ENCODE measurements at regions not wholly inside any gene's neighbourhood (a gene's known extent, or its start where the extent isn't known, plus 50 kb on each side); places are given as distances from the start of the nearest gene placed in this dataset.

DNA sequence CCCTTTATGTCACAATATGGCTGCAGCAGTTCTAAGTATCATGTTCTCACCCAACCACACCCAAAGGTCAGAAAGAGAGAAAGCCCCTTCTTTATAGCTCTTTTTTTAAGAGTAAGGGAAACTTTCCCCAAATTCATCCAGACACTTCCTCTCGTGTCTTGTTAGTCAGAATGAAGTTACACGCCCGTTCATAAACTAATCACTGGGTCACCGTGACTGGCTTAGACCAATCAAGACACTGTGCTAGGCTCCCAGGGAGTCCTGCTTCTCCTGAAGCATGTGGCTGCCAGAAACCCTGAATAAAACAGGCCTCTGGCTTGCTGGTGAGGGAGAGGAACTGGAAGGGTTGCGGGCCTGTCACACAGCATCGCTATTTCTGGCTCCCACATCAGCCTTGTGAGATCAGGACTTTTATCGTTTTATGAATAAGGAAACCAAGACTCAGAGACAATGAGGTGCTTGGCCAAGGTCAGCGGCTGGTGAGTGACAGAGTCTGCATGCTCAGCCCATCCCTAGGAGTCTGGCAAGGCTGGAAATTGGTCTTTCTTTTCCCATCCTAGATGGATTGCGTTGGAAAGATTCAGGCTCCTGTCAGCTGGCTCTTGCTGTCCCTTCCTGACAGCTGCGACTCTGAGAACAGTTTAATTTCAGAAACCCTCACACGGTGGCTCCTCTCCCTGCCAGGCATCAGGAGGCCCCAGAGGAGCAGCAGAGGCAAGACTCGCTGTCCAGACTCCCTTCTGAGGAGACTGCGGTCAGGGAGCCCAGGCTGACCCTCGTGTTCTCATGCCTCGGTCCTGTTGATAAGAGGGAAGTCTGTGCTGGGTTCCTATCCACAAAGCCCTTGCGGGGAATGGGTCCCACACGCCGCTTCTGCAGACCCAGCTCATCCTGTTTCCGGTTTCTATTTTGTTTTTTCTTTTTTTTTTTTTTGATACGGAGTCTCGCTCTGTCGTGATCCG is 104.5 kb upstream of the TAF1B start:
- DNase-seq: peak; percentile 86 to 92

DNA sequence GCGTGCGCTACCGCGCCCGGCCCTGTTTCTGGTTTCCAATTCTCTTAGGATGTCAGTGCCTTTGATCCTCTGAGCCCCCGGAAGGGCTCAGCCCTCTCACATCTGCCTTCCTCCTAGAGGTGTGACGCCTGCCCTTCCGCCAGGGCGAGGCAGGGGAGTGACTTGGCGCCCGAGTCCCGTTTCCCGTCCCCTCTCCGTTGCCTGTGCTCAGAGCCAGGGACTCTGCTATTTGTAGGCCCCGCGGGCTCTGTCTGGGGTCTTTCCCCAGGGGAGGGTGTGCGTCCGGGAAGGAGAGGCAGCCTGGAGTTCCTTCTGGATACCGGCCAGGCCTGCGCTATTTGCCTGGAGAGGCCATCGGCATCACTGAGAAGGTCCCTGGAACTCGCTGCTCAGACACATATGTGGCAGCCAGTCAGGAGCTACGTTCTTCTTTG is 103.7 kb upstream of the TAF1B start:
- DNase-seq: peak in 1 of 2 donors; percentile 10

DNA sequence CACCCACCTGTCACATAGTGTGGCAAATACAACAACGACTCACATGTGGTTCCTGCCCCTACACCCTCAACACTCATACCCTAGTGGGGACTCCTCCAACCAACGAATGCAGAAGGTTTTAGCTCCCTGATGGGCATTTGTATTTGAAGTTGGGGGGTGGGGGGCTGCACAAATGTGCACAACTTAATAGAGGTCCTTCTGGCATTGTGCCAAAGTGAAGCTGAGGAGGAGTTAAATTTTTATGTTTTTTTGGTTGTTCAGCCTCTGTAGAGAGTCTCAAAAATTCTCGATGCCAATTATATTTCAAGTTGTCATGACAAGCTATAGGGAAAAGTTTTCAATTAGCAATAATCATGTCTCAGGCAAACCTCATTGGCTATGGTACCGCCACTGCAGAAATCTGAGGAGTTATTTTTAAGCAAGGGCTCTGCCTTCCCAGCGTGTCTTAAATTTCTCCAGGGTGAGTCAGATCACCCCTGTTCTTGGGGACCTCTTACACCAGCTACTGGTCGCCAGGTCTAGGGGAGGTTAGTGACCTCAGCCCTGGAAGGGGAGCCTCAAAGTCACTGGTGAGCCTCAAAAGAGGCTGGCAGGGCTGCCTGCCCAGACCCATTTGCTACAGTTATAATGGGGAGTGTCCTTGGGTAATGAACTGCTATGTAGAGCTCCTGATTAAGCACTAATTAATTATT is 102.7 kb upstream of the TAF1B start:
- DNase-seq: no peak

DNA sequence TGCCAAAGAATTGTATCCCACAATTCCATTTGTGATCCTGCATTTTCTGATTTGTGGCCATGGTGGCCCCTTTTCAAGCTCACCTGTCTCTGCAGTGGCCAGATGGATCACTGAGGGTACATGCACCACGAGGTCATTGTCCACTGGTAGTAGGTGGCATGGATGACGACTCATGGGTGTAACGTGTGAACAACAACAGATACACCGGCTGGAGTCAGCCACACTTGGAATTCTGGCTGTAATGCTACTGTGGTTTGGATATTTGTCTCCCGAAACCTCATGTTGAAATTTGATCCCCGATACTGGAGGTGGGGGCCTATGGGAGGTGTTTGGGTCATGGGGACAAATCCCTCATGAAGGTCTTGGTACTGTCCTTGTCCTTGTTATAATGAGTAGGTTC is 102.2 kb upstream of the TAF1B start:
- DNase-seq: no peak

DNA sequence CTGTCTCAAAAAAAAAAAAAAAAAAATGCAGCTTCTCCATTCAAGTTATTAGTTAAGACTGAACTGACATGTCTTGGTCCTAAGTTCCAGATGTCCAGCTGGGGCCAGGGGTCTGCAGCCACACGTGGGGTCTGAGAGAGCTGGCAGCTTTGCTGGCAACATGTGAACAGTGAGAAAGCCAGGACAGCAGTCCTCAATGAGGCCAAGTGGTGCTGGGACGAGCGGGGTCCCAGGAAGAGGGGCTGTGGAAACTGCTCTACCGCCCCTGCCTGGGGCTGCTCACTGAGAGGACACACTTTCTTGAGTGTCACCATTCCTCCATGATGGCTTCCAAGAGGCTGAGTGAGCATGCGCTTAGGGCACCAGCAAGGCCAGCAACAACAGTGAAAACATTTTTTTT is 100.7 kb upstream of the TAF1B start:
- no peak for DNase-seq

DNA sequence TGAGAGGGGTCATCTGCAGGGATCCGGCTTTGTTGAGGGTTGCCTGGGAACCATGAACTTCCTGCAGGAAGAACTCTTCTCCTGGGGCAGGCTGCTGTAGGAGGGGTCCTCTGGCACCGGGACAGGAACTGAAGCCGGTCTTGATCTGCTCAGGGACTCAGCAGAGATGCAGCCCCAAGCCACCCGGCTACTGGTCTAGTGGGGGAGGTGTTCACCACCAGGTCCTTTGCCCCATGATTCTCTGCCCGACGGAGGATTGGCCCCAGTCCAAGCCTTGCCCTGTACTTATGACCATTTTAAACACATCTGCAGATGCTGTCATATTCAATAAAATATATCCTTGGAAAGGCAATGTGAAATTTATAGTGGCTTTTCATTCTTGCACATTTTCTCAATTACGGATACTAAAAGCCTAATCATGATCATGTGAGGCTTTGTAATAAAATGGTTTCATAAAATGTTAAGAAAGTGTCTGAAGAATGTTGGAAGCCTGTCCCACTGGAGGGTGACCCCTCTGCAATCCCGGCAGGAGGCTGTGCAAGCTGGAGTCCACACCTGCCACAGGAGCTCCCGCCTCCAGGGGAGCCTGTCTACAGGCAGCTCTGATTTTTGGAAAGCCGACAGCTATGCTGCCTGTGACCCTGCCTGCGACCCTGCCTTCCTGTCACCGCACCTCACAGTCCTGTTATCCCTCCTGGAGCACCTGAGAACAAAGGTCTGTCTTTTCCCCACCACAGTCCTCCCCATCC is 98.8 kb upstream of the TAF1B start:
- no peak for DNase-seq

DNA sequence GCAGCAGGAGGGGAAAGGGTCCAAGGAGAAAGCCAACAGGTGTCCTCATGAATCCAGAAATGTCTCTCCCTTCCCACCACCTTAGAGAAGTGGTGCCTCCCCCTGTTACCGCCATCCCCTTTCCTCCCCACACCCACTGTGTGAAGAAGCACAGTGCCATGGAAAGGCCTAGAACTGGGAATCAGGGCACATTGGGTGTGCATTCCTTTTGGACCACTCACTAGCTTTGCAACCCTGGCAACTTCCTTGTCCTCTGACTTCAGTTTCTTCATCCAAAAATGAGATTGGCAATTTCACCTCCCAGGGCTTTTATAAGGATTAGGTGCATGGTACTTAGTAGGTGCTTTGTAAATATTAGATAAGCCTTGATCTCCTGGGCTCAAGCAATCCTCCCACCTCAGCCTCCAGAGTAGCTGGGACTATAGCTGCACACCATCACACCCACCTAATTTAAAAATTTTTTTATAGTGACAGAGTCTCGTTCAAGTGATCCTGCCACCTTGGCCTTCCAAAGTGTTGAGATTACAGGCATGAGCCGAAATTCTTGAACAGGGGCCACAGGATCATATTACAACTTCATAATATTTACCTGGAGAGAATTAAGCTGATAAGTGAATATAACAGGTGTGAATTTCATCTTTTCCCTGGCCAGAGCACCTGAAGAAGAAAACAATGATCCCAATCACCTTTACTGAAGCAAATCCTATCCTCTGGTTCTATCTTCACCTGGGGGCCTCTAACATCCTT is 97.9 kb upstream of the TAF1B start:
- DNase-seq: no peak

DNA sequence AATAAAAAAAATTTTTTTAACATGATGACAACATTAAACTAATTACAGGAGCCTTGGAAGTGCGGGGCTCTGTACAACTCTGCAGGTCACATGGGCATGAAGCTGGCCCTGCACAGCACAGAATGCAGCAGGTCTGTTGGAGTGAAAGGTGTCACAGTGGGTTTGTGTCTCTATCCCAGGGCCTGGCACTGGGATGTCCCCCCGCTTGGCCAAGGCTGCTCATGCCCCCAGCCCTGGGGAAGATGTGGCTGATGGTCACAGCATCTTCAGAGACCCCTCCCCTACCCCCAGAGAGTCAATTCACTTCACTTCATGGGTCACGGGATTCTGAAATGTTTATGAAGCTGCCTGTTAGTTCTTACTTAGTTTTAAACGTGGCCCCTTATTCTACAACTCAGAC is 95.9 kb upstream of the TAF1B start:
- no peak for DNase-seq

DNA sequence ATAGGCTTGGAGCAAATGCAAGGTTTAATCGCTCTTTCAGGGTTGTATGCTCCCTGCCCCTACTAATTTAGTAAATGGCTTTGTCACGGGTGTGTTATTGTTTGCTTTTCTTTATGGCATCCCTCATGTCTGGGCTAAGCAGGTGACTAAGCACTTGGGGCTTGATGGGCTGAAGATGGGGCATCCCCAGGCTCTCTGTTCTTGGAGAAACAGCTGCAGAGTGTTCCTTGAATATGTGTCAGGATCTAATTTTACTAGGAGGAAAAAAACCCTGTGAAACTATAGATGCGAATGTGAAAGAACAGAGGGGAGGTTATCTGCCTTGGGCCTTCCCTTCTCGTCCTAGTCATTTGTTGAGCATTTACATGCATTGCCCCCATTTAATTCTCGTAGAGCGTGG is 94.7 kb upstream of the TAF1B start:
- DNase-seq: no peak

DNA sequence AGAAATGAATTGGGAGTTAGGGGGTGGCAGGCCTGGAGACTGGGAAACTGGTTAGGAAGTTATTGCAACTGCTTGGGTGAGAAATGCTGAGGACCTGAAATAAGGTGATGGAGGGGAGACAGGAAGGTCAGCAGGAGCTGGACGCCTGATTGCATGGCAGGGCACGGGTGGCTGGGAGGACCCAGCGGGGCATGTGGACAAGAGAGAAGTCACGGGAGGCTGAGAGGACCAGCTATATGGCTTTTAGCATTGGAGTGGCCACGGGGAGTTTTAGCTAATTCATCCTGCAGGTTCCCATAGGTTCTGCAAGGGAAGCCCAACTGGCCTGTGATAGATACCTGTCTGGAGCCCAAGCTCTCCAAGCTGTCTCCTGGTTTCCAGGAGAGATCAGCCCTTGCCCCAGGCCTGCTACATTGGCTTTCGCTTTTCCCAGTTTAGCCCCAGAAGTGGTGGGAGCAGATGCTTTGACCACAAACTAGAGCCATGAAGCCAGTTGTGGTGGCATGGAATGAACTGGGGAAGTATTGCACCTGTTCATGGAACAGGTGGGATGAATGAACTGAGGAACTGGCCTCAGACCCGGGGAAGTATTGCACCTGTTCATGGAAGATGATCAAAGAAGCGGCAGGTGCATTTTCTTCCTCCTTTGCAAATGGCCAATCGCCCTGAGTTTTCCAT is 93.6 kb upstream of the TAF1B start:
- no peak for DNase-seq

DNA sequence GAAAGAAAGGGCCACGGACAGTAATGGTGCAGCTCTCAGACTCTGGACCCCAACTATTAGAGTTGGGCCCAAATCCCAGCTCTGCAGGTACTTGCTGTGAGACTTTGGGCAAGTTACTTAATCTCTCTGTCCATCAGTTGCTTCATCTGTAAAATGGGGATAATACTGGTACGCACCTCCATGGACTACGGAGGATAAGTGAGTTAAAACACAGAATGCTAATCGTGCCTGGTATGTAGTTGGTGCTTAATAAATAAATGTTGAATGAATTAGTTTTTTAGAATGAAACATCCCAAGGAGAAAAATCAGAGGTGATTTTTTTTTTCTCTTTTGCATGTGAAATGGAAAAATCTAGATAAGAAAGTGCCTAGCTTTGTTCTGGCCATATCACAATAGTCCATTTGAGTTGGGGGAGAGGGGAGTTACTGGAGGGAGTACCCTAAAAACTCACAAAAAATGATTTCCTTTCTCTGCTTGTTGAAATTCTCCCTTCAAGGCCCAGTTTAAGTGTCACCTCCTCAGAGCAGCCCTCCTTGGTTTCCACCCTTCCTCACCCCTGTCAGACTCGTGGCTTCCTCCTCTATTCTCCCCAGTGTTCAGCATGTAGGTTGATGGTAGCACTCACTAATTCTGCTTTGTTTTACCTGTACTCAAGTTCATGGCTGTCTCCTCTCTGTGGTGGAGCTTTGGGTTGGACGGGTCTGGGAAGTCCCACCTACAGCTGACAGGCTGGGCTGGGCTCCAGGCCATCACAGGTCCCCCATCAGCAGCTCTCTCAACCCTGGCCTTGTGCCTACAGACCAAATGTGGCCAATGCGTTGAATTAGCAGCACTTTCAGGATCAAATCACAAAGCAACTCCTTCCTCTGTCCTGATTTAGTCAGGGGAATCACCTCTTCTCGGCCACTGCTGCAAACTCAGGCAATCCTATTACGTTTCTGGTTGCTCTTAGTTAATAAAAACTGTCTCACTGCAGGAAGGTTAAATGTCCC is 92.8 kb upstream of the TAF1B start:
- DNase-seq: no peak

DNA sequence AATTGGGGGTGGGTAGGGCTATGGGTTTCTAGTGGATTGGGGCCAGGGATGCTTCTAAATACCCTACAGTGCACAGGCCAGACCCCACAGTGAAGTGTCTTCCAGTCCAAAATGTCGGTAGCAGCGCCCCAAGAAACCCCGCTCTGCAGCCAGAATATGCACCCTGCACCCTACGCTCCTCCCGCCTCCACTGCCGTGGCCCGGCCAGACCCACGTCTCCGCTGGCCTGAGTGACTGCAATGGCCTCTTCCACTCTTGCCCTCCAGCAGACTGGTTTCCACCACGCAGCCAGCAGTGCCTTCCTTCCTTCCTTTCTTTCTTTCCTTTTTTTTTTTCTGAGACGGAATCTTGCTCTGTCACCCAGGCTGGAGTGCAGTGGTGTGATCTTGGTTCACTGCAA is 91.4 kb upstream of the TAF1B start:
- DNase-seq: no peak

DNA sequence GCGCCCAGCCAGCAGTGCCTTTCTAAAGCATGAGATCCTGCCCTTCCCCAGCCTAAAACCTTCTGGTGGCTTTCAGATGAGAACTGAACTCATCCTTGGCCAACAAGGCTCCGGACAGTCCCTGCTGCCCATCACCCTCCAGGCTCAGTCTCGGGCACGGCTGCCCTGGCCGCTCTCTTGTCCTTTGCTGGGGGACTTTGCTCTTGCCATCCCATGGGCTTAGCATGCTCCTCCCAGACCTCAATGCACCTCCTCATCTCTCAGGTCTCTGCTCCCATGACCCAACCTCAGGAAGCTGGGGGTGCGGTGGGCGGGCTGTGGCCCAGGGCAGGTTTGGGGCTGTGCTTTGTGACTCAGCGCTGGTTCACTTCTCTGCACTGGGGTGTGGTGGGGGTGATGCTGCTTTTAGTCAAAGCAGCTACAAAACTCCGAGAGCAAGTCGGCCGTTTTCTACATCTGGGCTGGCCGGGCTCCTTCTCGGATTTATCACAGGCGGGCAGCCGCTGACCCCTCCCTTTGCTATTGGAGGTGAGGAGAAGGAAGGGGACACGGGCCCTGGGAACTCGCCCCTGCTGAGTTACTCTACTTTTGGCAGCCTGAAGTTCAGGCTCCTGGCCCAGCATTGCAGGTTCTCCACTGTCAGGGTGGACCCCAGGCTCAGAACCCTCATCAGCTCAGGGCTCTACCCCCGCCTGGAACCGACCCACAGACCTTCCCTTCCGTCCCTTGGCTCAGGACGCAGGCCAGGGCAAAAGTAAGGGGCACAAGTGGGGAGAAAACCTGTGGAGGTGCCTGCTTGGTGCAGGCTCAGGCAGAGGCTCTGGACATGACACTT is 90.6 kb upstream of the TAF1B start:
- DNase-seq: peak; percentile 89 to 94

DNA sequence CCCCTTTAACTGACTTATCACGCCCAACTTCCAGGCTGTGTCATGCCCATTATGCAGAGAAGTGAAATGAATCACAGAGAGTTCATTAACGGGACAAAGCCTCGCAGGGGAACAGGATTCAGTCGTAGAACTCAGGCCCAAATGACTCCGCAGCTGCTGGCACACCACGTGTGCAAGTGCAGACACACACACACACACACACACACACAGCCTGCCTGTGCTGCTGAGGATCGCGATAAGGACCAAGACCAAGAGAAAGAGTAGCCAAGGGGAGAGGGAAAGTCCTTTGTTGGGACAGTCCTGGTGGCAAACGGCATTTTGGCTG is 90.0 kb upstream of the TAF1B start:
- peak; percentile 90 to 95 for DNase-seq

DNA sequence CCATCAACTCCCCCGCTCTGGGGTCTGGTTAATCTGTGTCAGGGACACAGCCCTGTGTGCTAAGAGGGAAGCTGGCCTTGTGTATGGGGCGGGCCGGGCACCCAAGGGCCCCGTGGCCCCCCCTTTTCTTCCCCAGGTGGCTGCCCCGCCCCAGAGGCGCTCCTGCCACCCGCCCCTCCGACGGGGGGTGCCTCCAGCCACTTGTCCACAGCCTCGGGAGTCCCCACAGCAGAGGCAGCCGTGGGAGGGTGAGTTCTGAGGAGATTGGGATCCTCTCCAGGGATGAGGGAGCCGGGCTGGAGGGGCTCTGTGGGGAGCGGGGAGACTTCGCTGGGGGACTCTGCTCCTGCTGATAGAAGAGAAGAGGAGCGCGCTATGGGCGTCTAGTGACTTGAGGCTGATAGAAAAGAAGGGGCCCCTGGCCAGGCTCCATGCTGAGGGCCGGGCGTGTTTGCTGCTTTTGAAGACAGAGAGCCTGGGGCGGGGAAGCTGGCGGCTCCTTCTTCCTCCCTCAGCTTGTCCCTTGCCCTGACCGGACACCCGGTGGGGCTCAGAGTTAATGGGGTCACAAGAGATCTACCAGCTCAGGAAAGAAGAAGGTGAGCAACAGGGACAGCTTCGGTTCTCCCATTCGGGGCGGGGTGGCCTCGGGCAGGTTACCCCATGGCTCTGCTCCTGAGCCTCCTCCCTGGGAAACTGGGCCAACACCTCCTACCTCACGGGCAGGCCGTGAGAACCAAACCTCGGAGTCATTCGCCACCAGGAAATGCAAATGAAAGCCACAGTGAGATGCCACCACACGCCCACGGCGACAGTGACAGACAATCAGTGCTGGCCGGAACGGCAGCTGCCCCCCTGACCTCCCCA is 89.4 kb upstream of the TAF1B start:
- DNase-seq: peak; percentile 28 to 47

DNA sequence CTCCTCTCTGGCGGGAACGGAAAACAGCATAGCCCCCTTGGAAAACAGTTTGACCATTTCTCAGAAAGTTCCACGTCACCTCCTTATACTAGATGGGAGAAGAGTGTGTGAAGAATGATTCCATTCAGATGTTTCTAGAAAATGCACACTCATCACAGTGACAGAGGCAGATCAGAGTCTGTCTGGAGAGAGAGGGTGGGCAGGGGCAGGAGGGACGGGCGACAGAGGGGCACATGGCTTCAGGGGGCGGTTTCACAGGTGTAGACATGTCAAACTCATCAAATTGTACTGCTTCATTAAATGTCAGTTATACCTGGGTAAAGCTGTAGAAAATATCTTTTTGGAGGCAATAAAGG is 88.8 kb upstream of the TAF1B start:
- no peak for DNase-seq

DNA sequence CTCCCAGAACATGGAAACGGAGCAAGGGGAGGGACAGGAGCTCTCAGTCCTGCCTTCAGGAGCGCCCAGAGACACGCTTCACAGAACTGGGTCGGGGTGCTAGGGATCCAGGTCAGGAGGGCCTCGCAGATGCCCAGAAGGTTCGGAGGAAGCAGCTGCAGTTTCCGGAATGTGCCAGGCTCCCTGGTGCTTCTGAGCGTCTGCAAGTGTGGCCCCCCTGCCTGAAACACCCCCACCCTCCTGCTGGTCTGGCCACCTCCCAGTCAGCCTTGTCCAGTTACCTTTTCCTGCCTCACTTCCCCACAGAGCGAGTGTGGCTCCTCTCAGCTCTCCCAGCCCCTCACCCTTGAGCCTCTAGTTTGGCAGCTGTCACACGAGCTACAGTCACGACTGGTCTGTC is 88.3 kb upstream of the TAF1B start:
- no peak for DNase-seq

DNA sequence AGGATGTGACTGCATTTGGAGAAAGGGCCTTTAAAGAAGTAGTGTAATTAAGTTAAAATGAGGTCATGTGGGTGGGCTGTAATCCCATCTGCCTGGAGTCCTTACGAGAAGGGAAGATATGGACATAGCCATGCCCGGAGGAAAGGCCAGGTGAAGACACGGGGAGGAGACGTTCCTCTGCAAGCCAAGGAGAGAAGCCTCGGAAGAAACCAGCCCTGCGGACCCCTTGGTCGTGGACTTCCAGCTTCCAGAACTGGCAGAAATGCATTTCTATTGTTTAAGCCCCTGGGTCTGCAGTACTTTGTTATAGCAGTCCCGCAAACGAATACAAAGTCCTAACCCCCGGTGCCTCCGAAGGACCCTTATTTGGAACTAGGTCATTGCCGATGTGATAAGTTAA is 87.6 kb upstream of the TAF1B start:
- DNase-seq: no peak

DNA sequence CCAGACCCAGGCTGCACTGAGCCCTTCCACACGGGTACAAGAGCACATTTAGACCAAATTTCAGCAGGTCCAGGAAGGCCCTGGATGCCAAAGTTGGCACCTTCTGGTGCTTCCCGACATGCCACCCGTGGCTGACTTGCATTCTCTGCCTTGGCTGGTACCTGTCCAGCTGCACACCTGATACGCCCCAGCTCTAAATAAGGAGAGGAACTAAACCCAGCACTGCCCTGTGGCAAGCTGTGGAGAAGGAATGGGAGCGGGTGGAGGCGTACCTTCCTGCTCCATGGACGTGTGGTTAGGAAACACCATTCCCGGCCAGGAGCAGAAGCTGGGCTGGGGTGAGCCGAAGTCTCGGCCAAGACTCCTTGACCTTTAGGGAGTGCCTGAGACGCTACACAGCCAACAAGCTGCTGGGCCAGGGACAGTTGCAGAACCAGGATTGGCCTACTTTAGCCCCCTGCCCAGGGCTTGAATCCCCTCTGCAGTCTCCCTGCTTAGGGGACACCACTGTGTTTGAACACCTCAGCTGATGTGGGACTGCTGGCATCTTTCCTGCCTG is 86.5 kb upstream of the TAF1B start:
- DNase-seq: no peak
